CD1c-positive myeloid dendritic cell (primary cell): ENCODE measurements at regions not wholly inside any gene's neighbourhood (a gene's known extent, or its start where the extent isn't known, plus 50 kb on each side); places are given as distances from the start of the nearest gene placed in this dataset.

Experiments used
- DNase-seq: peaks from one replicate; pipeline ENCODE4 v3.0.0-alpha.2; 2016; ENCODE audit errors: extremely low spot score

- DNase-seq = no peak
Measured at GRCh38 chr1:226816576-226816975, 53.8 kb upstream of the PSEN2 start.

- no peak for DNase-seq
Measured at GRCh38 chr1:226814751-226815537, 55.5 kb upstream of the PSEN2 start.

GRCh38 chr1:226813671-226814591, 56.5 kb upstream of the PSEN2 start:
- DNase-seq = no peak

- no peak for DNase-seq
Measured at GRCh38 chr1:226810681-226811080, 59.7 kb upstream of the PSEN2 start.

- DNase-seq = no peak
Measured at GRCh38 chr1:226809785-226810571, 60.4 kb upstream of the PSEN2 start.

GRCh38 chr1:226808501-226808900, 61.9 kb upstream of the PSEN2 start:
- DNase-seq = no peak

GRCh38 chr1:226806988-226807387, 63.4 kb upstream of the PSEN2 start:
- no peak for DNase-seq

- no peak for DNase-seq
Measured at GRCh38 chr1:226804907-226805759, 65.3 kb upstream of the PSEN2 start.

- DNase-seq = no peak
Measured at GRCh38 chr1:226800763-226801380, 61.8 kb upstream of the ITPKB start.

GRCh38 chr1:226799634-226800281, 60.7 kb upstream of the ITPKB start:
- DNase-seq = no peak

GRCh38 chr1:226798427-226799411, 59.6 kb upstream of the ITPKB start:
- peak; percentile 54 for DNase-seq

GRCh38 chr1:226797151-226797550, 58.1 kb upstream of the ITPKB start:
- DNase-seq = no peak

- no peak for DNase-seq
Measured at GRCh38 chr1:226793620-226794276, 54.7 kb upstream of the ITPKB start.

- no peak for DNase-seq
Measured at GRCh38 chr1:226792368-226792767, 53.3 kb upstream of the ITPKB start.

GRCh38 chr1:226790545-226791181, 51.6 kb upstream of the ITPKB start:
- DNase-seq = no peak

- DNase-seq = no peak
Measured at GRCh38 chr1:226788965-226789364, 49.9 kb upstream of the ITPKB start.
